Nephron progenitor cell (in vitro differentiated cells): ENCODE measurements at regions not wholly inside any gene's neighbourhood (a gene's known extent, or its start where the extent isn't known, plus 50 kb on each side); places are given as distances from the start of the nearest gene placed in this dataset.

Source experiments
- DNase-seq: peaks from one replicate; pipeline ENCODE4 v3.0.0; 2021
- H3K27ac Mint-ChIP-seq: 2 replicates; pipeline ENCODE4 v1.8.0; 2021; ENCODE audit warnings: mild to moderate bottlenecking, moderate library complexity, mixed read lengths
- H3K27me3 Mint-ChIP-seq: 2 replicates; pipeline ENCODE4 v1.8.0; 2021; ENCODE audit warnings: mild to moderate bottlenecking, low read depth, mixed read lengths; ENCODE audit not compliant: poor library complexity
- H3K36me3 Mint-ChIP-seq: 2 replicates; pipeline ENCODE4 v1.8.0; 2021; ENCODE audit warnings: low read depth, mixed read lengths
- H3K4me1 Mint-ChIP-seq: 2 replicates; pipeline ENCODE4 v1.8.0; 2021; ENCODE audit warnings: mixed read lengths
- H3K4me3 Mint-ChIP-seq: 2 replicates; pipeline ENCODE4 v1.8.0; 2021; ENCODE audit warnings: mild to moderate bottlenecking, moderate library complexity, mixed read lengths
- H3K9me3 Mint-ChIP-seq: 2 replicates; pipeline ENCODE4 v1.8.0; 2021; ENCODE audit warnings: mild to moderate bottlenecking, moderate library complexity, mixed read lengths
- CTCF ChIP-seq: fragments of 200-600 bp; sonication (generic); IDR thresholded peaks from 2 replicates; pipeline ENCODE4 v1.5.0; 2021; ENCODE audit warnings: antibody characterized with exemption

- Mint-ChIP-seq H3K4me3 (no peak overlapping the region), H3K27me3 (peaks cover 3% of the 10 kb centered on the region), H3K27ac (no peak overlapping the region), H3K9me3 (no peaks in the 10 kb centered on the region), H3K4me1 (peaks cover 7% of the 10 kb centered on the region), H3K36me3 (no peaks in the 10 kb centered on the region)
- TF ChIP-seq CTCF: no peak
- no peak for DNase-seq
Observed at GRCh38 chr5:68362331-68362730, 146.8 kb downstream of the PIK3R1 start.

- no peak overlapping the region for H3K27ac Mint-ChIP-seq
- H3K27me3 Mint-ChIP-seq: peaks cover 6% of the 10 kb centered on the region
- peaks cover 3% of the 10 kb centered on the region for H3K9me3 Mint-ChIP-seq
- TF ChIP-seq CTCF: no peak
- H3K4me3 Mint-ChIP-seq: no peak overlapping the region
- no peaks in the 10 kb centered on the region for H3K36me3 Mint-ChIP-seq
- no peak for DNase-seq
- H3K4me1 Mint-ChIP-seq: peaks cover 4% of the 10 kb centered on the region
Observed at GRCh38 chr5:68365889-68366288, 150.3 kb downstream of the PIK3R1 start.

GRCh38 chr5:68367287-68367686 is 151.7 kb downstream of the PIK3R1 start:
- no peak for DNase-seq
- peaks cover 6% of the 10 kb centered on the region for H3K27me3 Mint-ChIP-seq
- TF ChIP-seq CTCF: no peak
- H3K27ac Mint-ChIP-seq: no peak overlapping the region
- peaks cover 3% of the 10 kb centered on the region for H3K9me3 Mint-ChIP-seq
- peaks cover 4% of the 10 kb centered on the region for H3K4me1 Mint-ChIP-seq
- no peaks in the 10 kb centered on the region for H3K36me3 Mint-ChIP-seq
- H3K4me3 Mint-ChIP-seq: no peak overlapping the region

GRCh38 chr5:68367717-68368116 is 152.2 kb downstream of the PIK3R1 start:
- no peak for DNase-seq
- no peak overlapping the region for H3K4me3 Mint-ChIP-seq
- peaks cover 2% of the 10 kb centered on the region for H3K36me3 Mint-ChIP-seq
- no peak overlapping the region for H3K27ac Mint-ChIP-seq
- peaks cover 4% of the 10 kb centered on the region for H3K9me3 Mint-ChIP-seq
- no peak for TF ChIP-seq CTCF
- peaks cover 4% of the 10 kb centered on the region for H3K4me1 Mint-ChIP-seq
- peaks cover 6% of the 10 kb centered on the region for H3K27me3 Mint-ChIP-seq

- H3K9me3 Mint-ChIP-seq: peaks cover 12% of the 10 kb centered on the region
Observed at GRCh38 chr5:68368311-68369022, 152.9 kb downstream of the PIK3R1 start.

More at GRCh38 chr5:68368311-68369022, 152.9 kb downstream of the PIK3R1 start:
- H3K4me3 Mint-ChIP-seq: no peak overlapping the region
- no peak for TF ChIP-seq CTCF
- DNase-seq: no peak
- H3K27me3 Mint-ChIP-seq: peaks cover 9% of the 10 kb centered on the region
- no peak overlapping the region for H3K27ac Mint-ChIP-seq
- peaks cover 4% of the 10 kb centered on the region for H3K4me1 Mint-ChIP-seq
- H3K36me3 Mint-ChIP-seq: peaks cover 9% of the 10 kb centered on the region
